ENCODE measurements at regions not wholly inside any gene's neighbourhood (a gene's known extent, or its start where the extent isn't known, plus 50 kb on each side); places are given as distances from the start of the nearest gene placed in this dataset.

- H3K9me3 ChIP-seq, result no peaks in the 10 kb centered on the region
- TF ChIP-seq CTCF (IDR thresholded peaks at IDR 0.05), result no peak
- no peak overlapping the region for H3K27ac ChIP-seq
- no peaks in the 10 kb centered on the region for H3K27me3 ChIP-seq (replicated peaks; ENCODE audit: insufficient read depth)
- no peaks in the 10 kb centered on the region for H3K36me3 ChIP-seq
- H3K4me1 ChIP-seq (ENCODE audit: control insufficient read depth in 1 of 2, low read depth in 2 of 2), result no peaks in the 10 kb centered on the region
- no peak for ATAC-seq (ENCODE audit: insufficient number of reproducible peaks, low FRiP score, low read depth)
- DNase-seq (ENCODE audit: low spot score), result no peak
- H3K4me3 ChIP-seq, result no peak overlapping the region
These were observed 70.7 kb upstream of the IGLL5 start for GRCh38 chr22:22816766-22817410.

DNA sequence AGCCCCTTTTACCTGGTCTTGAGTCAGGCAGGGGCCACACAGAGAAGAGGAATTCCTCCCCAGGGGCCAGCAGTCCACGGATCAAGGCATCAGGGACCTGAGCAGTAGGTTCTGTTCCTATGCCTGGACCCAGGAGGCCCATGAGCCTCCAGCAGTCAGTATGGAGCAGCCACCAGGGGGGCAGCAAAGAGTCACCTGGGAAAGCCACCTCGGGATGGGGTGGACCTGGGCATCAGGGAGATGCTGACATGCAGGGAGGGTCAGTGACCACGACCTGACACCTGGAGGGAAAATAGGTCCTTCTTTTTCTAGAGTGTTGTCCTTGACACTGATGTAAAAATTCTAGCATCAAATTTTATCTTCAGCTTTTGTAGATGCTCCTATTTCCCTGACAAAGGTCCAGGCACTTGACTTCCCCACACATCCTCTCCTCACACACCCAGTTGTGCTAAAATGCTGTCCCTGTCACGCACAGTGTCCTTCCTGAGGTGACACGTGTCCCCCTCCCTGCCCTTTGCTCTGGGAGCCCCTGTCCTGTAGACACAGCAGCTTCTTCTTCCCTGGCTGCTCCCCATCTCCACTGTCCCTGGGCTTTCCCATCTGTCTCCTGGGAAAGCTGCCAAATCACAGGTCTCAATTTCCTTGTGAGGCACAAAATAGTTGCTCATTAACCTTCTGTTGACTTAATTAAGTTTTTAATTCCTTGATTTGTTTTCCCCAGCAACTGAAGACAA lies 70.0 kb upstream of the IGLL5 start:
- Histone ChIP-seq H3K27me3 (replicated peaks; ENCODE audit: insufficient read depth) (no peaks in the 10 kb centered on the region), H3K9me3 (no peaks in the 10 kb centered on the region), H3K4me1 (ENCODE audit: control insufficient read depth in 1 of 2, low read depth in 2 of 2) (no peaks in the 10 kb centered on the region), H3K36me3 (no peaks in the 10 kb centered on the region), H3K27ac (no peak overlapping the region), H3K4me3 (no peak overlapping the region)
- no peak for TF ChIP-seq CTCF (IDR thresholded peaks at IDR 0.05)
- no peak for ATAC-seq (ENCODE audit: insufficient number of reproducible peaks, low FRiP score, low read depth)
- DNase-seq (ENCODE audit: low spot score), result no peak

- no peaks in the 10 kb centered on the region for H3K4me1 ChIP-seq (ENCODE audit: control insufficient read depth in 1 of 2, low read depth in 2 of 2)
- H3K27ac ChIP-seq, result no peak overlapping the region
- no peak for ATAC-seq (ENCODE audit: insufficient number of reproducible peaks, low FRiP score, low read depth)
- H3K9me3 ChIP-seq, result no peaks in the 10 kb centered on the region
- no peaks in the 10 kb centered on the region for H3K27me3 ChIP-seq (replicated peaks; ENCODE audit: insufficient read depth)
- no peak overlapping the region for H3K4me3 ChIP-seq
- TF ChIP-seq CTCF (IDR thresholded peaks at IDR 0.05), result no peak
- no peaks in the 10 kb centered on the region for H3K36me3 ChIP-seq
- DNase-seq (ENCODE audit: low spot score), result no peak
These were observed 69.4 kb upstream of the IGLL5 start for GRCh38 chr22:22818202-22818538.

GRCh38 chr22:22818861-22819855 lies 68.5 kb upstream of the IGLL5 start:
- Histone ChIP-seq H3K27ac (no peak overlapping the region), H3K9me3 (no peaks in the 10 kb centered on the region), H3K4me1 (ENCODE audit: control insufficient read depth in 1 of 2, low read depth in 2 of 2) (no peaks in the 10 kb centered on the region), H3K36me3 (no peaks in the 10 kb centered on the region), H3K27me3 (replicated peaks; ENCODE audit: insufficient read depth) (no peaks in the 10 kb centered on the region), H3K4me3 (no peak overlapping the region)
- DNase-seq (ENCODE audit: low spot score), result no peak
- ATAC-seq (ENCODE audit: insufficient number of reproducible peaks, low FRiP score, low read depth), result no peak
- no peak for TF ChIP-seq CTCF (IDR thresholded peaks at IDR 0.05)

GRCh38 chr22:22820076-22820475 lies 67.5 kb upstream of the IGLL5 start:
- H3K27me3 ChIP-seq (replicated peaks; ENCODE audit: insufficient read depth), result no peaks in the 10 kb centered on the region
- H3K9me3 ChIP-seq, result no peaks in the 10 kb centered on the region
- H3K36me3 ChIP-seq, result no peaks in the 10 kb centered on the region
- no peak overlapping the region for H3K27ac ChIP-seq
- ATAC-seq (ENCODE audit: insufficient number of reproducible peaks, low FRiP score, low read depth) (no peak), DNase-seq (ENCODE audit: low spot score) (no peak)
- H3K4me1 ChIP-seq (ENCODE audit: control insufficient read depth in 1 of 2, low read depth in 2 of 2), result no peaks in the 10 kb centered on the region
- no peak for TF ChIP-seq CTCF (IDR thresholded peaks at IDR 0.05)
- no peak overlapping the region for H3K4me3 ChIP-seq

All from thoracic aorta (tissue), 2 donors.